ENCODE measurements at regions not wholly inside any gene's neighbourhood (a gene's known extent, or its start where the extent isn't known, plus 50 kb on each side); places are given as distances from the start of the nearest gene placed in this dataset.

GRCh38 chr16:17605784-17606183, 135.0 kb upstream of the XYLT1 start:
- H3K9me3 ChIP-seq = no peaks in the 10 kb centered on the region
- H3K36me3 ChIP-seq = no peaks in the 10 kb centered on the region
- no peak overlapping the region for H3K27ac ChIP-seq
- H3K4me1 ChIP-seq = no peaks in the 10 kb centered on the region
- H3K27me3 ChIP-seq = no peaks in the 10 kb centered on the region
- TF ChIP-seq, protein P1, sequence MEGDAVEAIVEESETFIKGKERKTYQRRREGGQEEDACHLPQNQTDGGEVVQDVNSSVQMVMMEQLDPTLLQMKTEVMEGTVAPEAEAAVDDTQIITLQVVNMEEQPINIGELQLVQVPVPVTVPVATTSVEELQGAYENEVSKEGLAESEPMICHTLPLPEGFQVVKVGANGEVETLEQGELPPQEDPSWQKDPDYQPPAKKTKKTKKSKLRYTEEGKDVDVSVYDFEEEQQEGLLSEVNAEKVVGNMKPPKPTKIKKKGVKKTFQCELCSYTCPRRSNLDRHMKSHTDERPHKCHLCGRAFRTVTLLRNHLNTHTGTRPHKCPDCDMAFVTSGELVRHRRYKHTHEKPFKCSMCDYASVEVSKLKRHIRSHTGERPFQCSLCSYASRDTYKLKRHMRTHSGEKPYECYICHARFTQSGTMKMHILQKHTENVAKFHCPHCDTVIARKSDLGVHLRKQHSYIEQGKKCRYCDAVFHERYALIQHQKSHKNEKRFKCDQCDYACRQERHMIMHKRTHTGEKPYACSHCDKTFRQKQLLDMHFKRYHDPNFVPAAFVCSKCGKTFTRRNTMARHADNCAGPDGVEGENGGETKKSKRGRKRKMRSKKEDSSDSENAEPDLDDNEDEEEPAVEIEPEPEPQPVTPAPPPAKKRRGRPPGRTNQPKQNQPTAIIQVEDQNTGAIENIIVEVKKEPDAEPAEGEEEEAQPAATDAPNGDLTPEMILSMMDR (IDR thresholded peaks at IDR 0.05) = no peak
- no peak for TF ChIP-seq POLR2AphosphoS5 (IDR thresholded peaks at IDR 0.05)
- no peak for TF ChIP-seq EP300 (IDR thresholded peaks at IDR 0.05)
- no peak for TF ChIP-seq POLR2A (IDR thresholded peaks at IDR 0.05)
- WGBS, 2 donors (ENCODE audit: low coverage in 1 of 2) = 93 to 100% methylated on average over 2 to 4 of the region's 4 CpGs
- no peak for ATAC-seq
- H3K4me3 ChIP-seq = no peak overlapping the region

DNA sequence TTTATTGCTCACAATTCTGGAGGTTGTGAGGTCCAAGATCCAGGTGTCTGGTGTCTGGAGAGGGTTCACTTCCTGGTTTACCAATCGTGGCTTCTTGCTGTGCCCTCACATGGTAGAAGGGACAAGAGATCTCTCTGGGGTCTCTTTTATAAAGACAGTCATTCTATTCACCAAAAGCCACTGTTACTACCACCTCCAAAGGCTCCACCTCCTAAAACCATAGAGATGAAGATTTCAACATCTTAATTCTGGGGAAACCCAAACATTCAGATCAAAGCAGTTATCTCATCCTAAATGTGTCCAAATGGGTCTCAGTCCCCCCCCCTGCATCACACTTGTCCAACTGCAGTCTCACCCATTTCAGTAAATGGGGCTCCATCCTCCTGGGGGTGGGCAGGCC, 132.9 kb upstream of the XYLT1 start:
- peaks cover 0 to 10% (median 0%) of the 10 kb centered on the region in 3 donors for H3K9me3 ChIP-seq
- H3K4me3 ChIP-seq = no peak overlapping the region
- H3K36me3 ChIP-seq = no peaks in the 10 kb centered on the region
- H3K4me1 ChIP-seq = no peaks in the 10 kb centered on the region
- H3K27me3 ChIP-seq = peaks cover 8% of the 10 kb centered on the region
- WGBS, 2 donors (ENCODE audit: low coverage in 1 of 2) = 50 to 54% methylated on average over 1 of the region's 1 CpG
- no peak overlapping the region for H3K27ac ChIP-seq
- ATAC-seq = no peak
- TF ChIP-seq, protein P1 (IDR thresholded peaks at IDR 0.05) = no peak
- TF ChIP-seq POLR2A (IDR thresholded peaks at IDR 0.05) (no peak), EP300 (IDR thresholded peaks at IDR 0.05) (no peak), POLR2AphosphoS5 (IDR thresholded peaks at IDR 0.05) (no peak)

DNA sequence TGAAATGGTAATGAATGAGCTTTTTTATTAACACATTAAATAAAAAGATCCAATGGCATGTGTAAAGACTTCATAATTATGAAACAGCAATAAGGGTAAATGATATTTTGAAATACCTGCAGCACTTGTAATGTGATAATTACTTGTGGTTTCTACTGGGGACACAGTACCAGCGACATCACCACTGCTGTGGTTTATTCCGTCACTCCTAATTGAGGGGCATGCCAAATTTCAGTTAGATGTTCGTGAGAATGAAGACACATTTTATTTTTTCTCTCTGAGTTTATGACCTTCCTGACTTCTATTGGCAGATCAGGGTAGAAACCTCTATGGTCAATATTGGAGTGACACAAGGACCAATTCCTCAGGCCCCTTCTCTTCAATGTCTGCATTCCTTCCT, 131.9 kb upstream of the XYLT1 start:
- H3K27ac ChIP-seq = no peak overlapping the region
- H3K4me1 ChIP-seq = no peaks in the 10 kb centered on the region
- ATAC-seq = no peak
- no peak overlapping the region for H3K4me3 ChIP-seq
- peaks cover 8% of the 10 kb centered on the region for H3K27me3 ChIP-seq
- 68 to 81% methylated on average over 3 of the region's 3 CpGs for WGBS, 2 donors (ENCODE audit: low coverage in 1 of 2)
- TF ChIP-seq POLR2AphosphoS5 (IDR thresholded peaks at IDR 0.05) = no peak
- TF ChIP-seq POLR2A (IDR thresholded peaks at IDR 0.05) = no peak
- TF ChIP-seq, protein P1 (IDR thresholded peaks at IDR 0.05) = no peak
- no peak for TF ChIP-seq EP300 (IDR thresholded peaks at IDR 0.05)
- peaks cover 0 to 14% (median 0%) of the 10 kb centered on the region in 3 donors for H3K9me3 ChIP-seq
- H3K36me3 ChIP-seq = no peaks in the 10 kb centered on the region

DNA sequence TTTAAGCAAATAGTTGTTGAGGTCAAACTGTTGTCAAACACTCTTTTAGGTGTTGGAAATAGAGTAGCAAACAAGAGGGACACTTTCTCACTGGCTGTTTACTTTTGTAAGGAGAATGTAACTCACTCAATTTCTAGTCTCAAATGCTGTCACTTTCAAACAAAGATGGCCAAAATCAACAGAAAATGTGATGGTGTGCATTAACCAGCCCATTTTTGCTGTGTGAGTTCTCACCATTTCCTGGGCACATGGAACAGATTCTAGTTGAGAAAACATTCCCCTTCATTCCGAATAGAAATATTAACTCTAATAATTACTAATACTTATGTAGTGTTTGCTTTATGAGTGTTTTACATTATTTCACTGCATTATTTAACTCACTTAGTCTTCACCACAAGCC, 128.2 kb upstream of the XYLT1 start:
- Histone ChIP-seq H3K9me3 (peaks cover 0 to 14% (median 0%) of the 10 kb centered on the region in 3 donors), H3K4me3 (no peak overlapping the region), H3K27ac (no peak overlapping the region), H3K4me1 (no peaks in the 10 kb centered on the region), H3K36me3 (no peaks in the 10 kb centered on the region), H3K27me3 (peaks cover 8% of the 10 kb centered on the region)
- TF ChIP-seq POLR2A (IDR thresholded peaks at IDR 0.05) (no peak), EP300 (IDR thresholded peaks at IDR 0.05) (no peak), POLR2AphosphoS5 (IDR thresholded peaks at IDR 0.05) (no peak)
- ATAC-seq = no peak
- WGBS, 2 donors (ENCODE audit: low coverage in 1 of 2) = 92 to 100% methylated on average over 1 of the region's 1 CpG

DNA sequence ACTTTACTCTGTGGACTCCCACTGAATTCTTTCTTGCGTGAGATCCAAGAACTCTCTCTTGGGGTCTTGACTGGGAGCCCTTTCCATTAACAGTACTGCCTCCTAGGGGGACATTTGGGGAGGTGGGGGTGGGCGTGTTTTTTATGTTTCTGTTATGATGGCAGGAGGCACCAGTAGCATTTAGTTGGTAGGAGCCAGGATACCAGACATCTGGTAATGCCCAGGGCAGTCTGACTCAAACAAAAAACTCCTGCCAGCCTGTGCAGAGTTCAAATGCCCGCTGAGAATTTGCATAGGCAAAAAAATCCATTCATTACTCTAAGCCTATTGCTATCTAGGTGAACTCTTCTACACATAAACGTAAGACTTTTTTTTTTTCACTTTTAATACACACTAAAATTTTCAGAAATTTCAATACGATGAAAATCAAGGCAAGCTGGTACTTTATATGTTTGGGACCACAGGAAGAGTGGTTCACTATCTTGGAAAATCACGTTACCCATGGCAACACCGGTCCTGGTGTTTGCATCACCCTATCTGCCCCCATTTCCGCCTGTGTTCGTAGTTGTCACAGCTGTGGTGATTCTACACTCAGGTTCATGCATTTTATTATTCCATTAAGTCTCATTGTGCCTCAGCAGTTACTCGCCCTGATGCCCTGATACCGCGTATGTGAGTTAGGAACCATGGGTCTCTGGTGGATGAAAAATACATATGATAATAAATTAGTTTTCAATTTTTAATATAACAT, 121.1 kb upstream of the XYLT1 start:
- Histone ChIP-seq H3K4me1 (no peaks in the 10 kb centered on the region), H3K9me3 (peaks cover 0 to 4% (median 0%) of the 10 kb centered on the region in 3 donors), H3K27me3 (no peaks in the 10 kb centered on the region), H3K27ac (no peak overlapping the region), H3K4me3 (no peak overlapping the region), H3K36me3 (no peaks in the 10 kb centered on the region)
- WGBS, 2 donors (ENCODE audit: low coverage in 1 of 2) = 73 to 86% methylated on average over 5 to 11 of the region's 12 CpGs
- TF ChIP-seq, protein P1 (IDR thresholded peaks at IDR 0.05) = no peak
- TF ChIP-seq EP300 (IDR thresholded peaks at IDR 0.05) (no peak), POLR2A (IDR thresholded peaks at IDR 0.05) (no peak), POLR2AphosphoS5 (IDR thresholded peaks at IDR 0.05) (no peak)
- ATAC-seq = no peak

Measured in gastroesophageal sphincter (tissue), 4 donors.